ENCODE measurements at regions not wholly inside any gene's neighbourhood (a gene's known extent, or its start where the extent isn't known, plus 50 kb on each side); places are given as distances from the start of the nearest gene placed in this dataset.

DNA sequence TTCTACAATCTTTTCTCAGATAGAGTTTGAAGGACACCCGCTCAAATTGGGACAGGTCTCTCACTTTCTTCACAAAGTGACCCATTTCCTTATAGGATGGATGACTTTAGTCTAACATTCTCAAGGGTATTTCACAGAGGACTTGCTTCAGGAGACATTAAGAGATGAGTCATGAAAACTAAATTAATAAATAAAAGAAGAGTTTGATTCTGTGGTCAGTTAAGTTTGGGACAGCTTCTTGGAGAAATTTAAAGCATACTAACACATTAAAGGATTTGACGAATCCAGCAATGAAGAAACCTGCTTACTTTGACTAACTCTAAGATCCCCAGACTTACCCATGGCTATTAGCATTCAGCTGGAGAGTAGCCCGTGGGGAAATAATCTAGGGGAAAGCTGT lies 95.6 kb upstream of the RAB3GAP2 start:
- Histone ChIP-seq H3K4me3 (no peak overlapping the region), H3K4me2 (no peak overlapping the region), H3K36me3 (replicated peaks; ENCODE audit: insufficient read depth, low read depth) (no peaks in the 10 kb centered on the region), H3K9me2 (replicated peaks; ENCODE audit: insufficient read depth) (no peaks in the 10 kb centered on the region), H2AFZ (no peak overlapping the region), H3K27me3 (no peaks in the 10 kb centered on the region), H3K79me2 (no peaks in the 10 kb centered on the region), H4K20me1 (ENCODE audit: insufficient read depth, poor library complexity, severe bottlenecking) (no peaks in the 10 kb centered on the region), H3K27ac (peak overlapping the region; percentile 44), H3K4me1 (ENCODE audit: insufficient read depth) (peaks cover 7% of the 10 kb centered on the region), H3K9me3 (ENCODE audit: low read depth) (no peaks in the 10 kb centered on the region)
- DNase-seq (ENCODE audit: low spot score) = no peak
- 87% methylated on average over 3 of the region's 3 CpGs for WGBS (ENCODE audit: low lambda C conversion rate, missing lambda C conversion rate)
- TF ChIP-seq EZH2phosphoT487 (IDR thresholded peaks at IDR 0.05; ENCODE audit: low read depth, severe bottlenecking, unreplicated experiment) (no peak), EZH2 (IDR thresholded peaks at IDR 0.05; ENCODE audit: borderline replicate concordance) (no peak)
- TF ChIP-seq, protein P1, sequence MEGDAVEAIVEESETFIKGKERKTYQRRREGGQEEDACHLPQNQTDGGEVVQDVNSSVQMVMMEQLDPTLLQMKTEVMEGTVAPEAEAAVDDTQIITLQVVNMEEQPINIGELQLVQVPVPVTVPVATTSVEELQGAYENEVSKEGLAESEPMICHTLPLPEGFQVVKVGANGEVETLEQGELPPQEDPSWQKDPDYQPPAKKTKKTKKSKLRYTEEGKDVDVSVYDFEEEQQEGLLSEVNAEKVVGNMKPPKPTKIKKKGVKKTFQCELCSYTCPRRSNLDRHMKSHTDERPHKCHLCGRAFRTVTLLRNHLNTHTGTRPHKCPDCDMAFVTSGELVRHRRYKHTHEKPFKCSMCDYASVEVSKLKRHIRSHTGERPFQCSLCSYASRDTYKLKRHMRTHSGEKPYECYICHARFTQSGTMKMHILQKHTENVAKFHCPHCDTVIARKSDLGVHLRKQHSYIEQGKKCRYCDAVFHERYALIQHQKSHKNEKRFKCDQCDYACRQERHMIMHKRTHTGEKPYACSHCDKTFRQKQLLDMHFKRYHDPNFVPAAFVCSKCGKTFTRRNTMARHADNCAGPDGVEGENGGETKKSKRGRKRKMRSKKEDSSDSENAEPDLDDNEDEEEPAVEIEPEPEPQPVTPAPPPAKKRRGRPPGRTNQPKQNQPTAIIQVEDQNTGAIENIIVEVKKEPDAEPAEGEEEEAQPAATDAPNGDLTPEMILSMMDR (IDR thresholded peaks at IDR 0.05; ENCODE audit: poor library complexity) = no peak

- WGBS (ENCODE audit: low lambda C conversion rate, missing lambda C conversion rate) = 100% methylated on average over 2 of the region's 2 CpGs
- no peak overlapping the region for H3K27ac ChIP-seq
- H3K4me1 ChIP-seq (ENCODE audit: insufficient read depth) = peaks cover 7% of the 10 kb centered on the region
- H3K4me2 ChIP-seq = no peak overlapping the region
- H2AFZ ChIP-seq = no peak overlapping the region
- DNase-seq (ENCODE audit: low spot score) = no peak
- H3K9me2 ChIP-seq (replicated peaks; ENCODE audit: insufficient read depth) = no peaks in the 10 kb centered on the region
- H4K20me1 ChIP-seq (ENCODE audit: insufficient read depth, poor library complexity, severe bottlenecking) = no peaks in the 10 kb centered on the region
- H3K4me3 ChIP-seq = no peak overlapping the region
- H3K79me2 ChIP-seq = no peaks in the 10 kb centered on the region
- TF ChIP-seq, protein P1 (IDR thresholded peaks at IDR 0.05; ENCODE audit: poor library complexity) = no peak
- TF ChIP-seq EZH2phosphoT487 (IDR thresholded peaks at IDR 0.05; ENCODE audit: low read depth, severe bottlenecking, unreplicated experiment) = no peak
- no peak for TF ChIP-seq EZH2 (IDR thresholded peaks at IDR 0.05; ENCODE audit: borderline replicate concordance)
- H3K27me3 ChIP-seq = no peaks in the 10 kb centered on the region
- no peaks in the 10 kb centered on the region for H3K36me3 ChIP-seq (replicated peaks; ENCODE audit: insufficient read depth, low read depth)
- H3K9me3 ChIP-seq (ENCODE audit: low read depth) = no peaks in the 10 kb centered on the region
Measured at GRCh38 chr1:220366269-220366668, 94.0 kb upstream of the RAB3GAP2 start.

- TF ChIP-seq EZH2 (IDR thresholded peaks at IDR 0.05; ENCODE audit: borderline replicate concordance) (no peak), EZH2phosphoT487 (IDR thresholded peaks at IDR 0.05; ENCODE audit: low read depth, severe bottlenecking, unreplicated experiment) (no peak)
- TF ChIP-seq, protein P1 (IDR thresholded peaks at IDR 0.05; ENCODE audit: poor library complexity) = no peak
- 29% methylated on average over 5 of the region's 5 CpGs for WGBS (ENCODE audit: low lambda C conversion rate, missing lambda C conversion rate)
- no peaks in the 10 kb centered on the region for H3K9me3 ChIP-seq (ENCODE audit: low read depth)
Measured at GRCh38 chr1:220363196-220363837, 91.1 kb upstream of the RAB3GAP2 start.

More at GRCh38 chr1:220363196-220363837, 91.1 kb upstream of the RAB3GAP2 start:
- no peak for DNase-seq (ENCODE audit: low spot score)
- no peak overlapping the region for H3K4me2 ChIP-seq
- no peak overlapping the region for H2AFZ ChIP-seq
- no peaks in the 10 kb centered on the region for H3K36me3 ChIP-seq (replicated peaks; ENCODE audit: insufficient read depth, low read depth)
- H3K27me3 ChIP-seq = no peaks in the 10 kb centered on the region
- H4K20me1 ChIP-seq (ENCODE audit: insufficient read depth, poor library complexity, severe bottlenecking) = no peaks in the 10 kb centered on the region
- H3K4me1 ChIP-seq (ENCODE audit: insufficient read depth) = no peaks in the 10 kb centered on the region
- H3K9me2 ChIP-seq (replicated peaks; ENCODE audit: insufficient read depth) = no peaks in the 10 kb centered on the region
- H3K79me2 ChIP-seq = no peaks in the 10 kb centered on the region
- H3K4me3 ChIP-seq = no peak overlapping the region
- no peak overlapping the region for H3K27ac ChIP-seq

Measured in hepatocyte (in vitro differentiated cells).